HFFc6 (cell line): ENCODE measurements at regions not wholly inside any gene's neighbourhood (a gene's known extent, or its start where the extent isn't known, plus 50 kb on each side); places are given as distances from the start of the nearest gene placed in this dataset.

ENCODE experiments used
- DNase-seq: peaks from one replicate; pipeline ENCODE4 v3.0.0-alpha.2; 2018
- H3K27ac Mint-ChIP-seq: 2 replicates; pipeline ENCODE4 v1.8.0; 2020; ENCODE audit warnings: mild to moderate bottlenecking, mixed read lengths
- H3K27me3 Mint-ChIP-seq: 2 replicates; pipeline ENCODE4 v1.8.0; 2021; ENCODE audit warnings: mild to moderate bottlenecking, moderate library complexity, mixed read lengths; ENCODE audit not compliant: insufficient read depth
- H3K36me3 Mint-ChIP-seq: 2 replicates; pipeline ENCODE4 v1.8.0; 2021; ENCODE audit warnings: low read depth, mixed read lengths
- H3K4me1 Mint-ChIP-seq: 2 replicates; pipeline ENCODE4 v1.8.0; 2020; ENCODE audit warnings: low read depth, mixed read lengths
- H3K4me3 Mint-ChIP-seq: 2 replicates; pipeline ENCODE4 v1.8.0; 2020; ENCODE audit warnings: mild to moderate bottlenecking, moderate library complexity, mixed read lengths
- H3K9me3 Mint-ChIP-seq: 2 replicates; pipeline ENCODE4 v1.8.0; 2020; ENCODE audit warnings: mild to moderate bottlenecking, mixed read lengths
- TF ChIP-seq, protein P1 (sequence below): fragments of 200-600 bp; sonication (generic); IDR thresholded peaks from 2 replicates; pipeline ENCODE4 v1.5.0; 2021; ENCODE audit warnings: antibody characterized with exemption, mild to moderate bottlenecking

DNA sequence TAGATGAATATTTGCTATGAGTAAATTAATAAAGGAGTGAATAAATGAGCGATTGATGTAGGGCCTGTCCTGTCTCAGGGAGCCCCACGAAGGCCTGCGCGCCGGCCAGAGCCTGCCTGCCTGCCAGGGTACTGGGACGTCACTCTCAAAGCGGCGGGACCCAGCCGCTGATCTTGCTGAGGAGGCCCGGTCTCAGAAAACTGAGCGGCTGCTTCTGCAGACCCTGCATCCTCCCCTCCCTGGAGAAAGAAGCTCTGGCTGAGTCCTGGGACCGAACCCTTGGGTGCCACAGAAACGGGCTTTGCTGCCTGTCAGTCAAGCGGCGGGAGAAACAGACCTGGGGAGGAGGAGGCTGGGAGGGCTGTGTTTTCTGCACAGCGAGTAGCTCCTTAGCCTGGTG lies 91.6 kb upstream of the B3GAT1 start:
- no peaks in the 10 kb centered on the region; the same call in none of the 2 replicates for H3K27me3 Mint-ChIP-seq
- no peak overlapping the region for H3K4me3 Mint-ChIP-seq
- H3K36me3 Mint-ChIP-seq: peaks cover 19% of the 10 kb centered on the region
- no peaks in the 10 kb centered on the region for H3K4me1 Mint-ChIP-seq
- H3K27ac Mint-ChIP-seq: no peak overlapping the region
- TF ChIP-seq, protein P1, sequence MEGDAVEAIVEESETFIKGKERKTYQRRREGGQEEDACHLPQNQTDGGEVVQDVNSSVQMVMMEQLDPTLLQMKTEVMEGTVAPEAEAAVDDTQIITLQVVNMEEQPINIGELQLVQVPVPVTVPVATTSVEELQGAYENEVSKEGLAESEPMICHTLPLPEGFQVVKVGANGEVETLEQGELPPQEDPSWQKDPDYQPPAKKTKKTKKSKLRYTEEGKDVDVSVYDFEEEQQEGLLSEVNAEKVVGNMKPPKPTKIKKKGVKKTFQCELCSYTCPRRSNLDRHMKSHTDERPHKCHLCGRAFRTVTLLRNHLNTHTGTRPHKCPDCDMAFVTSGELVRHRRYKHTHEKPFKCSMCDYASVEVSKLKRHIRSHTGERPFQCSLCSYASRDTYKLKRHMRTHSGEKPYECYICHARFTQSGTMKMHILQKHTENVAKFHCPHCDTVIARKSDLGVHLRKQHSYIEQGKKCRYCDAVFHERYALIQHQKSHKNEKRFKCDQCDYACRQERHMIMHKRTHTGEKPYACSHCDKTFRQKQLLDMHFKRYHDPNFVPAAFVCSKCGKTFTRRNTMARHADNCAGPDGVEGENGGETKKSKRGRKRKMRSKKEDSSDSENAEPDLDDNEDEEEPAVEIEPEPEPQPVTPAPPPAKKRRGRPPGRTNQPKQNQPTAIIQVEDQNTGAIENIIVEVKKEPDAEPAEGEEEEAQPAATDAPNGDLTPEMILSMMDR: no peak
- DNase-seq: no peak
- peaks cover 82% of the 10 kb centered on the region for H3K9me3 Mint-ChIP-seq

DNA sequence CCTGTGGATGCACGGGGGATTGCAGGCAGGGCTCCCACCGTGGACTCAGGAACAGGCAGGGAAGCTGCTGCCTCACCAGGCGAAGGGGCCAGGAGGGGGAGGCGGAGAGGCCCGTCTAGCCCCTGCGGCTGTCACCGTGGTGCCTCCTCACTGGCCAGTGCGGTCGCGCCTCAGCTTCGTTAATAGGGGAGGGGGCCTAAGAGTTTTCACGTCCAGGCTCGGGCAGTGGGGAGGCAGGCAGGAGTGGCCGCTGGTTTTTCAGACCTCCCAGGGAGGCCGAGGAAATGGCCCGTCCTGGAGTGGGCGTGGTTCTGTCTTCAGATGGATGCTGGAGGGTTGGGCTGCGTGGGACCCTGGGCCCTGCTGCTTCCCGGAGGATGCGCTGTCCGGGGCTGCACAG lies 91.1 kb upstream of the B3GAT1 start:
- peaks cover 78% of the 10 kb centered on the region for H3K9me3 Mint-ChIP-seq
- DNase-seq: no peak
- TF ChIP-seq, protein P1: no peak
- no peak overlapping the region for H3K27ac Mint-ChIP-seq
- peaks cover 15% of the 10 kb centered on the region for H3K36me3 Mint-ChIP-seq
- no peak overlapping the region for H3K4me3 Mint-ChIP-seq
- H3K27me3 Mint-ChIP-seq: no peaks in the 10 kb centered on the region; the same call in none of the 2 replicates
- no peaks in the 10 kb centered on the region for H3K4me1 Mint-ChIP-seq

DNA sequence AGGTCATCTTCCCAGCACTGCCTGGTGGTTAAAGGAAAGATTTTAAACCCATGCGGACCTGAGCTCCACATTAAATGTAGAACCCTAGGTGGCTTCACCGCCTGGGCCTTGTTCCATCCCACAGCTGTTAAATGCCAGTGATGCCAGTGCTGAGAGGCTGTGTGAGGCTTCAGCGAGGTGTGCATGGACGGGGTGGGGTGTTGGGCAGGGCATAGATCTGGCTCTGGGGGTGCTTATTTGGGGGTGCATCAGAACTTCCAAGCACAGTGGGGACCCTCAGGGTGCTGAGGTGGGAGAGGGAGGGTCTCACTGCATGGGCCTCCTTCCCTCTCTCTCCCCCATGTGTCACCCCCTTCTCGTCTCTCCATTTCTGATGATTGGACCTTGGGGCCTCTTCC lies 90.1 kb upstream of the B3GAT1 start:
- H3K4me3 Mint-ChIP-seq: no peak overlapping the region
- no peaks in the 10 kb centered on the region; the same call in none of the 2 replicates for H3K27me3 Mint-ChIP-seq
- H3K27ac Mint-ChIP-seq: no peak overlapping the region
- no peaks in the 10 kb centered on the region for H3K4me1 Mint-ChIP-seq
- peaks cover 81% of the 10 kb centered on the region for H3K9me3 Mint-ChIP-seq
- H3K36me3 Mint-ChIP-seq: peaks cover 15% of the 10 kb centered on the region
- no peak for DNase-seq
- TF ChIP-seq, protein P1: no peak

DNA sequence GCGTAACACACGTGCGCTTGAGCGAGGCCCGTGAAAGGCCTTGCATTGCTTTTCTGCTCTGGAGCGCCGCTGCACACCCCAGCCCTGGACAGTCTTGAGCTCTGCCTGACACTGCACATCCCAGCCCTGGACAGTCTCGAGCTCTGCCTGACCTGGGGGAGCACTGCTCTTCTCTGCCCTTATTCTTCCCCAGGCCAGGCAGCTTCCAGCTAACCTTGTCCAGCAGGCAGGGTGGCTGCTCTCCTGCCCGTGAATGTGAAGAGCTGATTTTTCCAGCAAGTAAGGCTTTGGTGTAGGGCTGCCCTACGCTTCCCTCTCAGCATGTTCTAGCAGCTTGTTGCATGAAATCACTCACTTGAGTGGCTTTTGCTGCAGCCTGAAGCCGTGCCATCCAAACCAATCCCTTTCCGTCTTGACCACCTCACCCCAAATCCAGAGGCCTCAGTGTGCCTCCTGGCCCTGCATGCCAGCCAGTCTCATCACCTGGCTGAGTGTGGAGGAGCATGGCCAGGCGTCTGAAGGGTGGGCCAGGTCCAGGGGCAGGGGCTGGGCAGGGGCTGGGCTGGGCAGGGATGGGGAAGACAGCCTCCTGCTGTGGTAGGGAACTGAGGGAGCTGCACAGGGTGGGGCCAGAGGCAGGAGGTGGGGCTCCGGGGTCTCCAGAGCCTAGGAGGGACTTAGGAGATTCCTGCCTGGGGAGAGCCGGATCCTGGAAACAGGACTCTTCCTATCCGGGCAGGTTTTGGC lies 89.5 kb upstream of the B3GAT1 start:
- H3K4me1 Mint-ChIP-seq: no peaks in the 10 kb centered on the region

DNA sequence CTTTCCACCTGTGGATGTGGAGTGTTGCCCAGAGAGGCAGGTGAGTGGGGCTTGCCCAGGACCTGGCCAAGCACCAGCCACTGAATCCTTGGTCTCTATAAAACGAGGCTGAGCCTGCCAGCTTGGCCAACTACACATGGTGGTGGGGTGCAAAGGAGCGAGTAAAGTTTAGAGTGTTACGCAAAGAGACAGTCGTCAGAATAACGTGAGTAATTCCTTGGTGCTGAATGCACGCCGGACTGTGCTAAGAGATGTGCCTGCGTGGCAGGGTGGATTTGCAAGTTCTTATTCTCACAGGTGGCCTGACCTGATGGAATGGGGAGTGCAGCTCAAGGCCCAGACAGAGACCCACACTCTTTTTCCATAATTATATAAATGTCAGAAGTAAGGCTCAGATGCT lies 88.6 kb upstream of the B3GAT1 start:
- no peak overlapping the region for H3K4me3 Mint-ChIP-seq
- H3K27me3 Mint-ChIP-seq: no peaks in the 10 kb centered on the region; the same call in none of the 2 replicates
- no peaks in the 10 kb centered on the region for H3K4me1 Mint-ChIP-seq
- DNase-seq: no peak
- TF ChIP-seq, protein P1: no peak
- H3K9me3 Mint-ChIP-seq: peaks cover 83% of the 10 kb centered on the region
- peaks cover 15% of the 10 kb centered on the region for H3K36me3 Mint-ChIP-seq
- H3K27ac Mint-ChIP-seq: no peak overlapping the region

More for the DNA sequence above, 89.5 kb upstream of the B3GAT1 start:
- no peak for DNase-seq
- Mint-ChIP-seq H3K36me3 (peaks cover 15% of the 10 kb centered on the region), H3K4me3 (no peak overlapping the region), H3K27ac (no peak overlapping the region), H3K9me3 (peaks cover 83% of the 10 kb centered on the region), H3K27me3 (no peaks in the 10 kb centered on the region; the same call in none of the 2 replicates)
- TF ChIP-seq, protein P1: no peak
